ENCODE measurements at regions not wholly inside any gene's neighbourhood (a gene's known extent, or its start where the extent isn't known, plus 50 kb on each side); places are given as distances from the start of the nearest gene placed in this dataset.
A peak's percentile ranks its signal among the peaks of the same experiment; 100 is the strongest.
"Not testable (repeated sequence)": the region's sequence is repeated elsewhere in the genome, so short reads cannot be mapped to it uniquely, and the experiment has no call there.

- DNase-seq = no peak
These were observed 411.5 kb downstream of the TENT5A start for GRCh38 chr6:81340946-81341345.

GRCh38 chr6:81331526-81331925, 421.0 kb downstream of the TENT5A start:
- DNase-seq = peak; percentile 89

- no peak for DNase-seq
These were observed 423.8 kb downstream of the TENT5A start for GRCh38 chr6:81328700-81329099.

GRCh38 chr6:81326881-81327561, 425.5 kb downstream of the TENT5A start:
- DNase-seq = peak; percentile 3

GRCh38 chr6:81309811-81310210, 442.7 kb downstream of the TENT5A start:
- no peak for DNase-seq

GRCh38 chr6:81308577-81309279, 443.8 kb downstream of the TENT5A start:
- no peak for DNase-seq

DNA sequence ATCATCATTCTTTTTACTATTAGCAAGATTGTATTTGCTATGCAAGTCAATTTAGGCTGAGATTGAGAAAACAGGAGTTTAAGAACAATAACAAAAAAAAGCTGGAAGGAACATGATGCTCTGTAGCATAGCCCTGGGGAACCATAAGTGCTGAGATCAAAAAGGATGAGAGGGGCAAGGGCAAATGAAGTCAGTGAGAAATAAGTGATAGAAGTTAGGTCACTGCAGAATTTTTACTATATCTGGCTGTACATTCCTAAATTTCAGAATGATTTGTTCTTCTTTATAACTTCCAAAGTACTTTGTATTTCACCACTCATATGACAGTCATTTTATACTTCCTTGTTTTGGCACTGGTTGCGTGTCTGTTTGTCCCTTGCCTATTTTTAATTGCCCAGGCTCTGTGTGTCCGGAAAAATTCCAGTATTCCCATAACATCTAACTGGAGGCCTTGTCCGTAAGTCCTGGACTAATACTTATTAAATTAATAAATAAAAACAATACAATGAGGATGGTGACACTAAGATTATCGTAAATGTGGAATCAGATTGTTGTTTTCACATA, 444.7 kb downstream of the TENT5A start:
- no peak for DNase-seq

GRCh38 chr6:81304466-81304865, 448.0 kb downstream of the TENT5A start:
- DNase-seq = peak; percentile 69

DNA sequence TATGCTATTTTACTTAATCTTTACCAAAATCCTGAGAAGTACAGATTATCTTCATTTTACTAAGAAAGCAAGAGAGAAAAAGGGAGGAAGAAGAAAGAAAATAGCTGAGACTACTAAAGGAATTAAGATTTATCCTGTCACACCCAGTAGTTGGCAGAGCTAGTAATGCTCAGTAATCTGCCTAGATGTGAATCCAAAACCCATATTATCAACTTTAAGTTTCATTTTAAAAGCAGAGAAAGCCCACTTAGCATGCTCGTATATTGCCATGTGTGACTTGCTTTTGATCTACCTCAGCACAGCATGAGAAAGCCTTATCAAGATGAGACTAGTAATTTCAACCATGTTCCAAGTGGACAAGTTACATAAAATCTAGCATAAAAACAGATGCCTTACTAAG, 451.5 kb downstream of the TENT5A start:
- DNase-seq = no peak

GRCh38 chr6:81298751-81299150, 453.7 kb downstream of the TENT5A start:
- no peak for DNase-seq

- DNase-seq = no peak
These were observed 457.2 kb downstream of the TENT5A start for GRCh38 chr6:81295310-81295709.

DNA sequence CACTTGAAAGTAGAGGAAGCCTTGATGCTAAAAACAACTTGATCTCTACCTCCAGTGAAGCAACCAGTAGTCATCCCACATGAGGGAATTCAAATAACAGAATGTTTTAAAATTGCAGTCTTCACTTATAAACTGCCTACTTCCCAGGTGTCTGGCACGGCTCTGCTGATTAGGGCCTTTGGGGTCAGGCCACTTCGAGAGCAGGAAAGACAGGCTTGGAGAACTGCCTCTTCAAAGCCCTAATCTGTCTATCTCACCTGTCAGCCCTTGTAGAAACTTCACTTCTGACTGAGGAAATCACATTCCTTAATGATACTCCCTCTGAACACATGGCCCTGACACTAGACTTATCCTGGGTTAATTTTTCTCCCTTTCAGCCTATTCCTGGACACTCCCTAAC, 458.6 kb downstream of the TENT5A start:
- no peak for DNase-seq

DNA sequence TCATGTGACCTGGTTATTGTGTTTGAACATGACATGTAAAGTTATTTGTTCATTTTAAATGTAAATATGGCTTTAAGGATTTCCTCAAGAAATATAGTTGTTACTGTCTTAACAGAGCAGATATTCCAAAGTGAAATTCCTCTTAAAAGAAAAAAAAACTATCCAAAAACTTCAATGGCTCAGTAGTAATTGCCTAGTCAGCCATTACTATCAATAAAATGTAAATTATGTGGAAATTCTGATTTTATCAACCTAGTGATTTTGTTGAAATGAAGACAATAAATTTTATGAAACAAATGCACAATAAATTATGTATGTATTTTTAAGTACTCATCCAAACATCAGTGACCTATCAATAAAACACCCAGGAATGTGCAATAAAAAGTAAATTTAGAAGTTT, 463.3 kb downstream of the TENT5A start:
- no peak for DNase-seq

GRCh38 chr6:81265106-81265505, 487.4 kb downstream of the TENT5A start:
- peak; percentile 80 for DNase-seq

DNA sequence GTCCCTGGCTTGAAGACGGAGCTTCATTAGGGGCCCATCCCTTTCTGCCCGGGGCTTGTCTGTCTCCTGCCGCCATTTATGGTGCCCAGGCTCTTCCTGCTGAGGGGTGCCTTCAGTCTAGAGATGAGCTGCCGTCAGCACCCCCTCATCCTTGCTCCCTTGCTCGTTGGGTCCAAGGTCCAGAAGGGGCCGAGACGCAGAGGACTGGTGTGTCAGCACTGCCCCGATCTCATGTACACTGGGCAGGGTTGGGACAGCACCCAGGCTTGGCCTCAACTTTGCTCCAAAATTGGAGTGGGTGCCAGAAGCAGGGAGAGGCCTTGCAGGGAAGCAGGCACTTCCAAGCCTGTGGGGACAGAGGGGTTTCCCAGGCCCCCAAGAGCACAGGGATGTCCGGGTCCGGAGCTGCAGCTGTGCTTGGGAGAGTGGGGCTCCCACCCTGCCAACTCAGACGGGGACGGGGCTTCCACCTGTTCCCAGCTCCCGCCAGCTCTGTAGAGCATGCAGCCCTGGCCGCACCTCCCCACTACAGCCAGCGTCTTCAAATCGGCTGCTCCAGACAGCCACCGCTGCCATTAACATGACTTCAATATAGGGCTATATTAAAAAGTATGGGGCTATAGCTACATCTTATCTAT, 488.8 kb downstream of the TENT5A start:
- no peak for DNase-seq

DNA sequence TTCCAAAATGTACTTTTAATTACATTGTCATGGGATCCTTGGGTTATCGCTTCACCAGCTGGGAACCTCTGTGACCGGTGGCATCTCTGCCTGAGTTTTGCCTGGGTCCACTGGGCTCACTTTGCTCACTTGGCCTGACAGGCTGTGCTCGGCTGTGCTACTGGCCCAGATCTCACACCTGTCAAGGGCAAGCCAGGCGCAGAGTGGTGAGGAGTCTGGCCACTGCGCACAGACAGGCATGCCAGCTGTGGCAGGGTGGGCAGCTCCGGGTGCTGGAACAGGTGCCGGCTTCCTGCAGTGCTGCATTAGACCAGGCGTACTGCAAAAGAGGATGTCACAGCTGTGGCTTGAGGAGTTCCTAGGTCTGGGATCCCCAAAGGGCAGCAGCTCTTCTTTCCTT, 489.8 kb downstream of the TENT5A start:
- no peak for DNase-seq

GRCh38 chr6:81256223-81256622, 496.3 kb downstream of the TENT5A start:
- DNase-seq = not testable (repeated sequence)

GRCh38 chr6:81253821-81254220, 498.7 kb downstream of the TENT5A start:
- DNase-seq = peak; percentile 2

DNA sequence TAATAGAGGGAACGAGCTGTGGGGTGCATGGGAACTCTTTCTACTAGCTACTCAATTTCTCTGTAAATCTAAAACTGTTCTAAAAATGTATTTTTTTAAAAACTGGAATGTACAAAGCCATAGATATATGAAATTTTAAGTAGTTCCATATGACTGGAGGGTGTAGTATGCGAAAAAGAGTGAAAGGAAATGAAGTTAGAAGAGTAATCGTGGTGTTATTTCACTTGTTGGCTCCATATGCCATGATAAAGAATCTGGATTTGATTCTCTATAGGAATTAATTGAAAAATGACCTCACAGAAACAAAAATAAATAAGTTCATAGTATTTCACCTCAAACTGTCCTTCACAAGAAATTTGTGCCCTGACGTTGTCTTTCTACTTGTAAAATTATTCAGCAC, 500.2 kb downstream of the TENT5A start:
- peak; percentile 19 for DNase-seq

DNA sequence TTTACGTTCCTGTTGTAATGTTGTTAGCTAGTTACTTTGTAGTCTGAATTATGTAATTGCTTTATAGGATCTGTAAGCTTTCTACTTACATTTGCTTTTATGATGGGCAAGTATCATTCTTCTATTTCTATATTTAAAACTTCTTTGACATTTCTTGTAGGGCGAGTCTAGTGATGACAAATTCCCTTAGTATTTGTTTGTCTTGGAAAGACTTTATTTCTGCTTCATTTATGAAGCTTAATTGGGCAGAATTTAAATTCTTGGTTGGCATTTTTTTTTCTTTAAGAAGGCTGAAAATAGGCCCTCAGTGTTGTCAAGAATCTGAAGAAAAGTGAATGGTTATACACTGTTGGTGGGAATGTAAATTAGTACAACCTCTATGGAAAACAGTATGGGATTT, 506.3 kb downstream of the TENT5A start:
- DNase-seq = no peak

GRCh38 chr6:81242624-81243023, 509.9 kb downstream of the TENT5A start:
- peak; percentile 35 for DNase-seq

GRCh38 chr6:81241126-81242041, 511.1 kb downstream of the TENT5A start:
- peak; percentile 48 for DNase-seq

All from fibroblast of skin of back (primary cell).